GM10248 (cell line): ENCODE measurements at regions not wholly inside any gene's neighbourhood (a gene's known extent, or its start where the extent isn't known, plus 50 kb on each side); places are given as distances from the start of the nearest gene placed in this dataset.

Experiments
- CTCF ChIA-PET: fragments of 300-600 bp; sonication (Branson Sonifier 250); formaldehyde crosslinking; extraction: SDS; loops from one replicate; lab custom pipeline; 2021; ENCODE audit warnings: antibody characterized with exemption; lab: Yijun Ruan, JAX
- POLR2A ChIA-PET: fragments of 350-650 bp; sonication (Branson Sonifier 250); formaldehyde crosslinking; extraction: SDS; loops from one replicate; lab custom pipeline; 2020; ENCODE audit warnings: antibody characterized with exemption; lab: Yijun Ruan, JAX
- DNase-seq: peaks from one replicate; pipeline ENCODE4 v3.0.0; 2012; ENCODE audit errors: extremely low spot score
- CTCF ChIP-seq: IDR thresholded peaks from 2 replicates; pipeline ENCODE4 v1.5.1; 2012; ENCODE audit warnings: mild to moderate bottlenecking, low read depth; ENCODE audit errors: extremely low read depth, missing control alignments, control extremely low read depth

GRCh38 chr5:68886814-68887213 lies 207.0 kb upstream of the SLC30A5 start:
- no peak for TF ChIP-seq CTCF
- ChIA-PET CTCF (interaction anchor here (1.2 kb wide), 1 partner anchor 20 kb away, joined by 4 read pairs; no protein-coding TSS in a partner anchor), POLR2A (no interaction called here)
- DNase-seq, result no peak

GRCh38 chr5:68891718-68892117 lies 202.1 kb upstream of the SLC30A5 start:
- POLR2A ChIA-PET, result no interaction called here

GRCh38 chr5:68894673-68895072 lies 199.1 kb upstream of the SLC30A5 start:
- CTCF ChIA-PET, result no interaction called here
- DNase-seq, result no peak
- POLR2A ChIA-PET, result no interaction called here
- no peak for TF ChIP-seq CTCF

More at GRCh38 chr5:68891718-68892117, 202.1 kb upstream of the SLC30A5 start:
- TF ChIP-seq CTCF, result no peak
- DNase-seq, result peak; percentile 25
- CTCF ChIA-PET, result no interaction called here

DNA sequence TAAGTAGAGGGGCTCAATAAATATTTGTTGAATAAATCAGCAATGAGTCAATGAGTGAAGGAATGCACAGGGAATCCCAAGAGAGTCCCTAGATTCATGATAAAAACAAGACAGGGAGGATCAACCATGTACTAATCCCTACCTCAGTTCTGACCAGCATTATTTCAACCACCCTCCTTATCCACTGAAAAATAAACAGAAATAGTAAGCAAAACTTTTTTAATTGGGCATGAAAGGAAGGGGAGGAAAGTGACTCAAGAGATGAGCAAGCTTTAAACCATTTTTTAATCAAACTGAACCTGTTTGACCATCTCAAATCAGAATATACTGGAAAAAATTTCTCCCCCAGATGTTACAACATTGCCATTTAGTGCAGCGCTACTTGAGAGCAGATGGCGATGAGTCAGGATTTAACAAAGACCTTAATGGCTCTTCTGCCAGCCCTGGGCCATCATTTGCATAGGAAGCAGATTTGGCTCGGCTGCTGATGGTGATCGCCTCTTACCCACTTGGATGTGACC lies 194.8 kb upstream of the SLC30A5 start:
- ChIA-PET CTCF (no interaction called here), POLR2A (no interaction called here)
- DNase-seq, result no peak
- no peak for TF ChIP-seq CTCF

GRCh38 chr5:68911840-68912690 lies 181.7 kb upstream of the SLC30A5 start:
- POLR2A ChIA-PET, result no interaction called here
- no peak for TF ChIP-seq CTCF
- CTCF ChIA-PET, result interaction anchor here (1.3 kb wide), 1 partner anchor 10 kb away, joined by 4 read pairs; no protein-coding TSS in a partner anchor
- no peak for DNase-seq

- POLR2A ChIA-PET, result no interaction called here
- no peak for DNase-seq
- CTCF ChIA-PET, result no interaction called here
Observed at GRCh38 chr5:68915079-68915478, 178.7 kb upstream of the SLC30A5 start.

More at GRCh38 chr5:68915079-68915478, 178.7 kb upstream of the SLC30A5 start:
- no peak for TF ChIP-seq CTCF
